Body of pancreas (tissue), 4 donors: ENCODE measurements at regions not wholly inside any gene's neighbourhood (a gene's known extent, or its start where the extent isn't known, plus 50 kb on each side); places are given as distances from the start of the nearest gene placed in this dataset.

Experiments
- CTCF ChIP-seq, 7 experiments: fragments of 450-650 bp in 4 of 7; fragments of 200-600 bp in 3 of 7; sonication (generic) in 3 of 7; IDR thresholded peaks; one replicate each; pipeline ENCODE4 v1.5.1; 2016 to 2019; ENCODE audit warnings: antibody characterized with exemption in 7 of 7
- POLR2A ChIP-seq, 3 donors: fragments of 450-650 bp; IDR thresholded peaks; one replicate each; pipeline ENCODE4 v1.6.1; 2016; ENCODE audit warnings: antibody characterized with exemption in 3 of 3, mild to moderate bottlenecking in 2 of 3

- no peak for TF ChIP-seq CTCF (IDR thresholded peaks at IDR 0.05)
- no peak for TF ChIP-seq POLR2A (IDR thresholded peaks at IDR 0.05)
Measured at GRCh38 chr5:97907646-97908400, 724.8 kb upstream of the RIOK2 start.
